ENCODE measurements at regions not wholly inside any gene's neighbourhood (a gene's known extent, or its start where the extent isn't known, plus 50 kb on each side); places are given as distances from the start of the nearest gene placed in this dataset.

DNA sequence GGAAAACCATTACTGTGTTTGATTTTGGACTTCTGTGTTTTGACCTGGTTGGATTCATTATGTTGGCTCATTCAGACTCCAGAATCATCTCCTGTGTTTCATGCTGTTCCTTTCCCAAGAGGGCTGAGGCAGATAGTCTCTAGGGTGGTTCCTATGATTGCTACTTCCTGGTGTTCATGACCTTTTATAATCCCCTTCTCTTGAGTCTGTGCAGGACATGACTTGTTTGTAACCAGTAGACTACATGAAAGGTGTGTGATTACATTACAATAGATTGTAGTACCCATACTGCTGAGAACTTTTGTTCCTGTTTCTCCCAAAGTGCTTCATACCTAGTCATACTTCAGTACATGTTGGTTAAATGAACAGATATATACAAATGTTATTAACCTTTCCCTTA is 700.6 kb downstream of the METTL15 start:
- H3K36me3 Mint-ChIP-seq (ENCODE audit: low read depth), result no peaks in the 10 kb centered on the region
- no peak overlapping the region for H3K4me3 Mint-ChIP-seq
- TF ChIP-seq, protein P1, sequence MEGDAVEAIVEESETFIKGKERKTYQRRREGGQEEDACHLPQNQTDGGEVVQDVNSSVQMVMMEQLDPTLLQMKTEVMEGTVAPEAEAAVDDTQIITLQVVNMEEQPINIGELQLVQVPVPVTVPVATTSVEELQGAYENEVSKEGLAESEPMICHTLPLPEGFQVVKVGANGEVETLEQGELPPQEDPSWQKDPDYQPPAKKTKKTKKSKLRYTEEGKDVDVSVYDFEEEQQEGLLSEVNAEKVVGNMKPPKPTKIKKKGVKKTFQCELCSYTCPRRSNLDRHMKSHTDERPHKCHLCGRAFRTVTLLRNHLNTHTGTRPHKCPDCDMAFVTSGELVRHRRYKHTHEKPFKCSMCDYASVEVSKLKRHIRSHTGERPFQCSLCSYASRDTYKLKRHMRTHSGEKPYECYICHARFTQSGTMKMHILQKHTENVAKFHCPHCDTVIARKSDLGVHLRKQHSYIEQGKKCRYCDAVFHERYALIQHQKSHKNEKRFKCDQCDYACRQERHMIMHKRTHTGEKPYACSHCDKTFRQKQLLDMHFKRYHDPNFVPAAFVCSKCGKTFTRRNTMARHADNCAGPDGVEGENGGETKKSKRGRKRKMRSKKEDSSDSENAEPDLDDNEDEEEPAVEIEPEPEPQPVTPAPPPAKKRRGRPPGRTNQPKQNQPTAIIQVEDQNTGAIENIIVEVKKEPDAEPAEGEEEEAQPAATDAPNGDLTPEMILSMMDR (IDR thresholded peaks at IDR 0.05; ENCODE audit: unreplicated experiment in 3 of 3), result no peak
- H3K4me1 Mint-ChIP-seq, result no peaks in the 10 kb centered on the region
- H3K9me3 Mint-ChIP-seq, result no peaks in the 10 kb centered on the region
- H3K27me3 Mint-ChIP-seq (ENCODE audit: low read depth), result no peaks in the 10 kb centered on the region
- H3K27ac Mint-ChIP-seq, result no peak overlapping the region

DNA sequence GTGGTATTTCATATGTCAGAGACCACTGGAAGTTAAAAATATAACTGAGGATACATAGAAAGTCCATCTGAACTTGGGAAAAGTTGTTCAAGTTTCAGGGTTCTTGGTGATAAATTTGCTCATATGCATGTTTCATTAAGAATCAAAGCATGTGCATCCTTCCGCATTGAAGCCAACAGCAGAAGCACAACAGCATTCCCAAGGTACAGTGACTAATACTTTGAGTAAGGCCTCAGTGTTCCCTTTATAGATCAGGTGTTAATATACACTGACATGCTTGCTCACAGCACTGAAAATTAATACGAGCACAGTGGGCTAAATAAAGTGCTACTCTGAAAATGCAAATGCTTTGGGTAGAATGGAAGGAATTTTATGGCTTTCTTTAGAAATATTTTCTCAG is 691.1 kb downstream of the METTL15 start:
- TF ChIP-seq, protein P1 (IDR thresholded peaks at IDR 0.05; ENCODE audit: unreplicated experiment in 3 of 3), result no peak
- Mint-ChIP-seq H3K4me3 (no peak overlapping the region), H3K27ac (no peak overlapping the region), H3K27me3 (ENCODE audit: low read depth) (no peaks in the 10 kb centered on the region), H3K36me3 (ENCODE audit: low read depth) (no peaks in the 10 kb centered on the region), H3K4me1 (no peaks in the 10 kb centered on the region), H3K9me3 (no peaks in the 10 kb centered on the region)

DNA sequence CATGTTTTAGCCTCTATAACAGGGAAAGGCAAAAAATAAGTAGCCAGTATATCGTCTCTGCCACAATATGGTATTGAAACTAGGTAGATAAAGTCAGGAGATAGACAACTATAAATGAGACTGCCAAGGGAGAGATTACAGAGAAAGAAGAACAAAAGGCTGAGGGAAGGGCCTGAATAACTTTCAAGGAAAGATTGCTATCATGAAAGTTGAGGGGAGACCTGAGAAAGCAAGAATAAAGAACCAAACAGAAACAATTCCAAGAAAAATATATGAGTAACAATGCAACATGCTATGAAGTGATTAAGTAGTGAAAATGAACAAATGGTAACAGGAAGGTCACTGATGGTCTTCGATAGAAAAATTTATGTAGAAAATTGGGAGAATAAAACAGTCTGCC is 690.1 kb downstream of the METTL15 start:
- TF ChIP-seq, protein P1 (IDR thresholded peaks at IDR 0.05; ENCODE audit: unreplicated experiment in 3 of 3), result no peak
- peaks cover 3% of the 10 kb centered on the region for H3K9me3 Mint-ChIP-seq
- H3K4me1 Mint-ChIP-seq, result no peaks in the 10 kb centered on the region
- H3K27me3 Mint-ChIP-seq (ENCODE audit: low read depth), result no peaks in the 10 kb centered on the region
- H3K4me3 Mint-ChIP-seq, result no peak overlapping the region
- H3K36me3 Mint-ChIP-seq (ENCODE audit: low read depth), result no peaks in the 10 kb centered on the region
- H3K27ac Mint-ChIP-seq, result no peak overlapping the region

DNA sequence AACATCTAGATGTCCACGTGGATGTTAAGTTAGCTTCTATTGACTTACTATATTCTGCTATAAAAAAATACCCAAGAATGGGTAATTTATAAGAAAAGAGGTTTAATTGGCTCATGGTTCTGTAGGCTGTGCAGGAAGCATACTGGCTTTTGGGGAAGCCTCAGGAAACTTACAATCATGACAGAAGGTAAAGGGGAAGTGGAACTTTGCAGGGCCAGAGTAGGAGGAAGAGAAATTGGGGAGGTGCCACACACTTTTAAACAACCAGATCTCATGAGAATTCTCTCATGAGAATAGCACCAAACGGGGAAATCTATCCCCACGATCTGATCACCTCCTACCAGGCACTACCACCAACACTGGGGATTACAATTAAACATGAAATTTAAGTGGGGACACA is 689.3 kb downstream of the METTL15 start:
- Mint-ChIP-seq H3K27ac (no peak overlapping the region), H3K36me3 (ENCODE audit: low read depth) (no peaks in the 10 kb centered on the region), H3K4me3 (no peak overlapping the region), H3K27me3 (ENCODE audit: low read depth) (peaks cover under 1% of the 10 kb centered on the region), H3K9me3 (peaks cover 3% of the 10 kb centered on the region), H3K4me1 (no peaks in the 10 kb centered on the region)
- TF ChIP-seq, protein P1 (IDR thresholded peaks at IDR 0.05; ENCODE audit: unreplicated experiment in 3 of 3), result no peak

DNA sequence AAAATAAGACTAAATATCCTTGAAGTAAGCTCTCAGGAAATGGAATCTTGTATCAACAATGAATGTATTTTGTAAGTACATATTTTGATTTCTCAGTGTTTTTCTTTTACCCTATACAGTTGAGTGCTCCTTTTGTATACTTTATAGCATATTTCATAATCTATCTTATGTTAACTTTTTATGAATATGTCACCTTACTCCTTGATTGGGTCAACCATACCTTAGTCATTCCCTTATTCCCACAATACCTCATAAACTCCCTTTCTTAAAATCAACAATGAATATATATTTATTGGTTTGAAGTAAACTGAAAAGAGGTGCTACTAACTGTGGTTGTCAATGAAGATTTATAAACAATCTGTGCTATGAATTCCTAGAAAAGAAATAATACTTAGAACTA is 686.2 kb downstream of the METTL15 start:
- H3K4me1 Mint-ChIP-seq, result no peaks in the 10 kb centered on the region
- no peak overlapping the region for H3K4me3 Mint-ChIP-seq
- H3K9me3 Mint-ChIP-seq, result peaks cover 16% of the 10 kb centered on the region
- H3K36me3 Mint-ChIP-seq (ENCODE audit: low read depth), result no peaks in the 10 kb centered on the region
- peaks cover 4% of the 10 kb centered on the region for H3K27me3 Mint-ChIP-seq (ENCODE audit: low read depth)
- H3K27ac Mint-ChIP-seq, result no peak overlapping the region
- TF ChIP-seq, protein P1 (IDR thresholded peaks at IDR 0.05; ENCODE audit: unreplicated experiment in 3 of 3), result no peak

- peaks cover 4% of the 10 kb centered on the region for H3K27me3 Mint-ChIP-seq (ENCODE audit: low read depth)
- H3K27ac Mint-ChIP-seq, result no peak overlapping the region
- H3K9me3 Mint-ChIP-seq, result peaks cover 20% of the 10 kb centered on the region
- H3K4me3 Mint-ChIP-seq, result no peak overlapping the region
- TF ChIP-seq, protein P1 (IDR thresholded peaks at IDR 0.05; ENCODE audit: unreplicated experiment in 3 of 3), result no peak
- H3K4me1 Mint-ChIP-seq, result no peaks in the 10 kb centered on the region
- H3K36me3 Mint-ChIP-seq (ENCODE audit: low read depth), result no peaks in the 10 kb centered on the region
Measured at GRCh38 chr11:28793282-28793738, 685.1 kb downstream of the METTL15 start.
